Spleen (tissue), 11 donors: ENCODE measurements at regions not wholly inside any gene's neighbourhood (a gene's known extent, or its start where the extent isn't known, plus 50 kb on each side); places are given as distances from the start of the nearest gene placed in this dataset.

ENCODE experiments used
- DNase-seq: peaks from one replicate; pipeline ENCODE4 v3.0.0-alpha.2; 2020
- H3K27ac ChIP-seq, 8 donors: fragments of 200-600 bp; sonication (generic) in 7 of 8; 1 replicate in 4 of 8; 2 replicates in 4 of 8; pipeline versions ENCODE4 v1.5.0 to v1.8.0; 2016 to 2021; ENCODE audit warnings: inconsistent platforms in 4 of 8, mild to moderate bottlenecking in 4 of 8, moderate library complexity in 1 of 8
- H3K27me3 ChIP-seq, 7 donors: fragments of 200-600 bp; sonication (generic) in 6 of 7; replicated peaks in 1 of 7; 1 replicate in 4 of 7; 2 replicates in 3 of 7; pipeline versions ENCODE4 v1.5.0 to v1.8.0; 2016 to 2021; ENCODE audit warnings: inconsistent platforms in 3 of 7, mild to moderate bottlenecking in 1 of 7
- H3K36me3 ChIP-seq, 6 donors: fragments of 200-600 bp; sonication (generic) in 5 of 6; 1 replicate in 4 of 6; 2 replicates in 2 of 6; pipeline versions ENCODE4 v1.5.0 to v1.8.0; 2016 to 2021; ENCODE audit warnings: inconsistent platforms in 2 of 6
- H3K4me1 ChIP-seq, 6 donors: fragments of 200-600 bp; sonication (generic) in 5 of 6; 1 replicate in 3 of 6; 2 replicates in 3 of 6; pipeline versions ENCODE4 v1.5.0 to v1.8.0; 2016 to 2021; ENCODE audit warnings: inconsistent platforms in 3 of 6
- H3K4me3 ChIP-seq, 8 donors: fragments of 200-600 bp; sonication (generic) in 7 of 8; 1 replicate in 4 of 8; 2 replicates in 4 of 8; pipeline versions ENCODE4 v1.5.0 to v1.8.0; 2016 to 2021; ENCODE audit warnings: inconsistent platforms in 4 of 8, mild to moderate bottlenecking in 4 of 8, moderate library complexity in 2 of 8
- H3K9me3 ChIP-seq, 8 donors: fragments of 200-600 bp; sonication (generic) in 7 of 8; 1 replicate in 4 of 8; 2 replicates in 4 of 8; pipeline versions ENCODE4 v1.5.0 to v1.8.0; 2016 to 2021; ENCODE audit warnings: inconsistent platforms in 4 of 8
- CTCF ChIP-seq, 11 experiments: fragments of 200-600 bp in 7 of 11; fragments of 450-650 bp in 4 of 11; sonication (generic) in 4 of 11; IDR thresholded peaks in 8 of 11; conservative IDR thresholded peaks in 3 of 11; 1 replicate in 7 of 11; 2 replicates in 4 of 11; pipeline versions ENCODE4 v1.4.0 to v1.8.0; 2016 to 2021; ENCODE audit warnings: antibody characterized with exemption in 11 of 11, inconsistent platforms in 4 of 11, mild to moderate bottlenecking in 1 of 11
- POLR2A ChIP-seq, 3 donors: fragments of 450-650 bp; IDR thresholded peaks; one replicate each; pipeline ENCODE4 v1.5.1; 2017; ENCODE audit warnings: antibody characterized with exemption in 3 of 3, mild to moderate bottlenecking in 1 of 3
- POLR2AphosphoS5 ChIP-seq, 3 donors: sonication (generic); formaldehyde crosslinking; IDR thresholded peaks; one replicate each; pipeline ENCODE4 v1.5.1; 2017; ENCODE audit warnings: antibody characterized with exemption in 3 of 3
- WGBS, 5 donors: extraction: QIAGEN DNeasy Blood & Tissue Kit in 3 of 5; methylation state at CpG; one replicate each; pipeline versions ENCODE4 v1.1.5 to v1.1.7; 2013 to 2018; 5-methylcytosine and 5-hydroxymethylcytosine counted together
- intact Hi-C: fragments of 100-400 bp; cut with DNase I; formaldehyde crosslinking; loops from one replicate; pipeline ENCODE4 v1.15.0; 2023; ENCODE audit warnings: low total_unique reads
- donor health status: healthy with polysubstance abuse.
- donor health status: DM: no; HTN: no; CAD: no; lungs with moderate emphysema.
- donor health status: DM: no; HTN: no; CAD: no.
- donor health status: Bipolar disorder and iron deficiency.
- donor health status: healthy.
- donor health status: DM: no; HTN: no; CAD: no.
- donor health status: DM: yes; HTN: yes; CAD: no.

- Histone ChIP-seq H3K36me3 (peaks cover 0 to 54% (median 6%) of the 10 kb centered on the region in 6 donors), H3K27ac (peak overlapping the region in 5 of 8 donors; percentile 76 to 90 (median 88)), H3K4me3 (no peak overlapping the region), H3K4me1 (peaks cover 42 to 100% (median 90%) of the 10 kb centered on the region in 6 donors), H3K9me3 (no peaks in the 10 kb centered on the region), H3K27me3 (no peaks in the 10 kb centered on the region)
- TF ChIP-seq POLR2A (IDR thresholded peaks at IDR 0.05) (no peak), POLR2AphosphoS5 (IDR thresholded peaks at IDR 0.05) (no peak), CTCF (IDR thresholded peaks at IDR 0.05 in 8 of 11, conservative IDR thresholded peaks at IDR 0.05 in 3 of 11) (no peak)
- intact Hi-C loops: no loop called here
- 78 to 86% (median 78%) methylated on average over 6 of the region's 6 CpGs for WGBS, 5 donors
- DNase-seq: no peak
Observed at GRCh38 chr7:130954918-130955564, 221.0 kb upstream of the KLF14 start.

- Histone ChIP-seq H3K4me3 (no peak overlapping the region), H3K9me3 (no peaks in the 10 kb centered on the region), H3K27ac (peak overlapping the region in 6 of 8 donors; percentile 35 to 90 (median 88)), H3K4me1 (peaks cover 44 to 100% (median 90%) of the 10 kb centered on the region in 6 donors), H3K27me3 (no peaks in the 10 kb centered on the region), H3K36me3 (peaks cover 0 to 49% (median 6%) of the 10 kb centered on the region in 6 donors)
- no peak for DNase-seq
- TF ChIP-seq POLR2A (IDR thresholded peaks at IDR 0.05): no peak
- TF ChIP-seq CTCF (IDR thresholded peaks at IDR 0.05 in 8 of 11, conservative IDR thresholded peaks at IDR 0.05 in 3 of 11): no peak
- no peak for TF ChIP-seq POLR2AphosphoS5 (IDR thresholded peaks at IDR 0.05)
- intact Hi-C loops: no loop called here
Observed at GRCh38 chr7:130955565-130955919, 221.5 kb upstream of the KLF14 start.

DNA sequence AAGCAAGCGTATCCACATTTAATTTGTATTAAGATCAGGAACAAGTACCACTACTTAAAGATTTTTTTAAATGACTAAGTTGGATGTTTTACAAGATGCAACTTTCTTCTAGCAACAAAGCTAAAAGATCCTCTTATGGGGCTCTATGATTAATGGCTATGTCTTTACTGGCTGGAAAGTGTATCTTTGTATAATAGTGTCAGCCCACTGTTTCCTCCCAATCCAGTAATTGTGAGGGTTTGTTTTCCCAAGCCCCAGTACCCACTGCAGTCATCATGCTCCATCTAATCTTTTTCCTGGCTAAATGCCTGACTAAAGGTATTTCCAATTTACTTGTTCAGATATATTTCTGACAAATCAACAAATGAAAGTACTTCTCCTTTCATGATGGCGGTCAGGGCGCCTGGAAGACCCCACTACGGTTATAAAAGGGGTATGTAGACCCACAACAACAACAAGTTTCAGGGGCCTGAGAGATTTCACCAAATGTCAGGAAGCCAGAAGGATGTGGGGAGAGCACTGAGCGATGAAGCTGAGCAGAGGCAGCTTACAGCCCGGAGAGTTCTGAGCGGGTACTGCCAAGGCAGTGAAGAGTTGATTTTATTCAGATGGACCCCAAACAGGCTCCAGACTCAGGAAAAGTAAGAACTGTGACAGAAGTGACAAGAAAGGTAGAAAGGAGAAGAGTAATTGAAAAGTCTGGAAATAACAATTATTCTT lies 222.6 kb upstream of the KLF14 start:
- H3K4me1 ChIP-seq: peaks cover 46 to 100% (median 90%) of the 10 kb centered on the region in 6 donors
- peak overlapping the region; percentile 35 to 90 (median 82) for H3K27ac ChIP-seq
- no peak for DNase-seq

More for the DNA sequence above, 222.6 kb upstream of the KLF14 start:
- TF ChIP-seq POLR2A (IDR thresholded peaks at IDR 0.05) (no peak), CTCF (IDR thresholded peaks at IDR 0.05 in 8 of 11, conservative IDR thresholded peaks at IDR 0.05 in 3 of 11) (no peak), POLR2AphosphoS5 (IDR thresholded peaks at IDR 0.05) (no peak)
- H3K9me3 ChIP-seq: no peaks in the 10 kb centered on the region
- intact Hi-C loops: no loop called here
- no peaks in the 10 kb centered on the region for H3K27me3 ChIP-seq
- peak overlapping the region in 1 of 8 donors; percentile 40 for H3K4me3 ChIP-seq
- H3K36me3 ChIP-seq: peaks cover 0 to 39% (median under 1%) of the 10 kb centered on the region in 6 donors
- 25 to 50% (median 28%) methylated on average over 7 of the region's 7 CpGs for WGBS, 5 donors
